DMS 273 (cell line): ENCODE measurements at regions not wholly inside any gene's neighbourhood (a gene's known extent, or its start where the extent isn't known, plus 50 kb on each side); places are given as distances from the start of the nearest gene placed in this dataset.
"Not testable (repeated sequence)": the region's sequence is repeated elsewhere in the genome, so short reads cannot be mapped to it uniquely, and the experiment has no call there.

Experiments
- DNase-seq: peaks from one replicate; lab custom pipeline; 2025; ENCODE audit not compliant: unreplicated experiment; lab: John Stamatoyannopoulos, UW

DNA sequence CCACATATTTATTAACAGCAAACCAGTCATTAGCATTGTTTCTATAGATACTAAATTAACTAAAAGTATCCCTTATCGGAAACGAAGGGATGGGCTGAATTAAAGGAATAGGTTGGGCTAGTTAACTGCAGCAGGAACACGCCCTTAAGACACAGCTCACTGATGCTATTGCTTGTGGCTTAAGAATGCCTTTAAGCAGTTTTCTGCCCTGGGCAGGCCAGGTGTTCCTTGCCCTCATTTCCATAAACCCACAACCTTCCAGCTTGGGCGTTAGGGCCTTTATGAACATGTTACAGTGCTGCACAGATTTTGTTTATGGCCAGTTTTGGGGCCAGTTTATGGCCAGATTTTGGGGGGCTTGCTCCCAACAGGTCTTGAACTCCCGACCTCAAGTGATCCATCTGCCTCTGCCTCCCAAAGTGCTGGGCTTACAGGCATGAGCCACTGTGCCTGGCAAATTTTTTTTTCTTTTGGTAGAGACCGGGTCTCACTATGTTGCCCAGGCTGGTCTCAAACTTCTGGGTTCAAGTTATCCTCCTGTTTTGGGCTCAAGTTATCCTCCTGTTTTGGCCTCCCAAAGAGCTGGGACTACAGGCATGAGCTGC, 90.1 kb upstream of the GRIN2A start:
- DNase-seq = not testable (repeated sequence)

- not testable (repeated sequence) for DNase-seq
Measured at GRCh38 chr16:10275214-10275996, 93.2 kb upstream of the GRIN2A start.

DNA sequence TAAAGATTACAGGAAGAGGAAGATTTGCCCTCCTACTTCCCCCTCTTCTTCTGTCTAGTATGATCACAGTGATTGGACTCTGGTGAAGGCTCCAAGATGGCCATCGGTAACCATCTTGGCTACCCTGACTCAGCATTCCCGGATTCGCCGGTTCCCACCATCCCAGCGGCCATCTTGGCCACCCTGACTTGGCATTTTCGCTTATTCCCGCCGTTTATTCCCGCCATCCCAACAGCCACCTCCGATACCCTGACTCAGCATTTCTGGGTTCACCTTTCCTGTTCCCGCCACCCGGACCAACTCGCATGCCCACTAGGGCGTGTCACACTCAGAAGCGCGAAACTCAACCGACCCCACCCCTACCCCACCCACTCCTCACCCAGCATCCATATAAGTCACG, 95.4 kb upstream of the GRIN2A start:
- no peak for DNase-seq

GRCh38 chr16:10280262-10281170, 98.3 kb upstream of the GRIN2A start:
- DNase-seq = no peak

GRCh38 chr16:10282367-10282766, 100.1 kb upstream of the GRIN2A start:
- no peak for DNase-seq

- not testable (repeated sequence) for DNase-seq
Measured at GRCh38 chr16:10283246-10283645, 101.0 kb upstream of the GRIN2A start.

DNA sequence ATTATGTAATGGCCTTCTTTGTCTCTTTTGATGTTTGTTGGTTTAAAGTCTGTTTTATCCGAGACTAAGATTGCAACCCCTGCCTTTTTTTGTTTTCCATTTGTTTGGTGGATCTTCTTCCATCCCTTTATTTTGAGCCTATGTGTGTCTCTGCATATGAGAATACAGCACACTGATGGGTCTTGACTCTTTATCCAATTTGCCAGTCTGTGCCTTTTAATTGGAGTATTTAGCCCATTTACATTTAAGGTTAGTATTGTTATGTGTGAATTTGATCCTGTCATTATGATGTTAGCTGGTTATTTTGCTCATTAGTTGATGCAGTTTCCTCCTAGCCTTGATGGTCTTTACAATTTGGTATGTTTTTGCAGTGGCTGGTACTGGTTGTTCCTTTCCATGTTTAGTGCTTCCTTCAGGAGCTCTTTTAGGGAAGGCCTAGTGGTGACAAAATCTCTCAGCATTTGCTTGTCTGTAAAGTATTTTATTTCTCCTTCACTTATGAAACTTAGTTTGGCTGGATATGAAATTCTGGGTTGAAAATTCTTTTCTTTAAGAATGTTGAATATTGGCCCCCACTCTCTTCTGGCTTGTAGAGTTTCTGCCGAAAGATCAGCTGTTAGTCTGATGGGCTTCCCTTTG, 95.3 kb upstream of the ATF7IP2 start:
- not testable (repeated sequence) for DNase-seq

- DNase-seq = not testable (repeated sequence)
Measured at GRCh38 chr16:10292197-10292596, 93.7 kb upstream of the ATF7IP2 start.

DNA sequence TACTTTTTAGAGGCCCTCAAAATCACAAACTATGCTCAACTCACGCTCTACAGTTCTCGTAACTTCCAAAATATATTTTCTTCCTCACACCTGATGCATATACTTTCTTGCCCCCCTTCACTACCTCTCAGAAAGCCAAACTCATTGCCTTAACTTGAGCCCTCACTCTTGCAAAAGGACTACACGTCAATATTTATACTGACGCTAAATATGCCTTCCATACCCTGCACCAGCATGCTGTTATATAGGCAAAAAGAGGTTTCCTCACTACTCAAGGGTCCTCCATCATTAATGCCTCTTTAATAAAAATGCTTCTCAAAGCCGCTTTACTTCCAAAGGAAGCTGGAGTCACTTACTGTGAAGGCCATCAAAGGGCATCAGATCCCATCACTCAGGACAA, 92.9 kb upstream of the ATF7IP2 start:
- DNase-seq = not testable (repeated sequence)

DNA sequence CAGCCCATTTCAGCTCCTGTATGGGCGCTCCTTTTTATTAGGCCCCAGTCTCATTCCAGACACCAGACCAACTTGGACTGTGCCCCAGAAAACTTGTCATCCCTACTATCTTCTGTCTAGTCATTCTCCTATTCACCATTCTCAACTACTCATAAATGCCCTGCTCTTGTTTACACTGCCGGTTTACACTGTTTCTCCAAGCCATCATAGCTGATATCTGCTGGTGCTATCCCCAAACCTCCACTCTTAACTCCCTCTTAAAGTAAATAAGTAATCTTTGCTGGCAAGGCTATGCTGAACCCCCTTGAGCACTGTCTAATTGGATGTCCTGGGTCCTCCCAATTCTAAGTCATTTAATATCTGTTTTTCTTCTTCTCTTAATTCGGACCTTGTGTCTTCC, 91.7 kb upstream of the ATF7IP2 start:
- DNase-seq = not testable (repeated sequence)

GRCh38 chr16:10296956-10297340, 88.9 kb upstream of the ATF7IP2 start:
- DNase-seq = no peak

GRCh38 chr16:10297341-10298006, 88.4 kb upstream of the ATF7IP2 start:
- no peak for DNase-seq

GRCh38 chr16:10300905-10301304, 85.0 kb upstream of the ATF7IP2 start:
- DNase-seq = peak; percentile 17

- DNase-seq = not testable (repeated sequence)
Measured at GRCh38 chr16:10301547-10301946, 84.3 kb upstream of the ATF7IP2 start.

DNA sequence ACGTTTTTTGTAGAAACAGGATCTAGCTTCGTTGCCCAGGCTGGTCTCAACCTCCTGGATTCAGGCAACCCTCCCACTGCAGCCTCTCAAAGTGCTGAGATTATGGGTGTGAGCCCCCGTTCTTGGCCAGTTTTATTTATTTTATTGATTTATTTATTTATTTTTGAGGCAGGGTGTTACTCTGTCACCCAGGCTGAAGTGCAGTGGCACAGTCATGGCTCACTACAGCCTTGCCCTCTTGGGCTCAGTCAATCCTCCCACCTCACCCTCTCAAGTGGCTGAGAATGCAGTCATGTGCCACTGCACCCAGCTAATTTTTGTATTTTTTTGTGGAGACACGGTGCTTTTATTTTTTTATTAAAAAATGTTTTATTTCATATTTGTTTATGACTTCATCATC, 79.9 kb upstream of the ATF7IP2 start:
- no peak for DNase-seq

- DNase-seq = no peak
Measured at GRCh38 chr16:10308305-10309193, 77.3 kb upstream of the ATF7IP2 start.

DNA sequence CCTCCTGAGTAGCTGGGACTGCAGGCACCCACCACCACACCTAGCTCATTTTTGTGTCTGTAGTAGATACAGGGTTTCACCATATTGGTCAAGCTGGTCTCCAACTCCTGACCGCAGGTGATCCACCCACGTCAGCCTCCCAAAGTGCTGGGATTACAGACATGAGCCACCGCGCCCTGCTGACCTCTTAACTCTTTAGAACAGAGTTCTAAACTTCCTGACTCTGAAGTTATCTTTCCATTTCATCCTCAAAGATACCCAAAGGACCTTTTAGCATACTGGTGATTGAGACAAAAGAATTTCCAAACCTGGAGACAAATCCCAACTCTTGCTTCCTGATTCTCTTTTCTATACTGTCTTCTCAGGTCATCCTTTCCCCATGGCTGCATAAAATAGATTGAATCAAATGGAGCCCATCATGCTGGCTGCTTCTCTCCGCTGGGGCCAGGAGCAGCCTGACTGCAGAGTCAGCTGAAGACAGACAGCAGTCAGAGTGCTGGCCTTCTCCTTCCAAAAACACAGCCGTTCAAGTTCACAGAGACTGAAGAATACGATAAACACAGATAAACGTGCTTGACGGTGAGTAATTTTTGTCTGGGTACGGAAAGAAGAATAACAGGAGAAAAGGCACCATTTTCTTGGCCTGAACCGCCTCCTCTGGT, 76.5 kb upstream of the ATF7IP2 start:
- DNase-seq = no peak

DNA sequence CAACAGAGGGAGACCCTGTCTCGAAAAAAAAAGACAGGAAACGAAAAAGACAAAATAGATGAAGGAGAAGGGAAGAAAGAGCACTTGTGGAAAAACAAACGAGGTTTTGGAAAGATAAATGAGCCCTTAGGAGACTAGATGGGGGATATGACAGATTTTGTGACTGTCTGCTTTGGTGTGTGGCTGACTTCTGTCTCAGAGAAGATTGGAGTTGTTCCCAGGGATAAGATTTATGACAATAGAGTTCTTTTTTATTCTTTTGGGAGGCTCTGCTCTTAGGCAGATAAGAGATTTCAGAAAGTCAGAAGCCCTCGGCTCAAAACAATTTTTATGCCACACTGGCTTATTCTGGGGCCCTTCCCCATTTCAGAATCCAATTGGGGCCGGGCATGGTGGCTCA, 73.9 kb upstream of the ATF7IP2 start:
- DNase-seq = no peak
